Psoas muscle (tissue), 7 donors: ENCODE measurements at regions not wholly inside any gene's neighbourhood (a gene's known extent, or its start where the extent isn't known, plus 50 kb on each side); places are given as distances from the start of the nearest gene placed in this dataset.

ENCODE experiments used
- ATAC-seq, 4 donors: fragments of 200-7000 bp; cut with Tn5 transposase; one replicate each; pipeline ENCODE4 v1.9.1; 2020; ENCODE audit warnings: moderate library complexity in 3 of 4, mild to moderate bottlenecking in 2 of 4
- DNase-seq, 2 donors: peaks; one replicate each; pipeline ENCODE4 v3.0.0-alpha.2; 2020
- H3K27ac ChIP-seq: fragments of 200-600 bp; one replicate; pipeline ENCODE4 v1.8.0; 2022
- H3K27me3 ChIP-seq, 3 donors: fragments of 200-600 bp in 1 of 3; one replicate each; pipeline versions ENCODE4 v1.6.1 to v1.8.0; 2013 to 2022; ENCODE audit warnings: low read length in 2 of 3, mild to moderate bottlenecking in 2 of 3, moderate library complexity in 1 of 3; ENCODE audit not compliant: insufficient read depth in 3 of 3
- H3K36me3 ChIP-seq, 2 donors: fragments of 200-600 bp in 1 of 2; one replicate each; pipeline versions ENCODE4 v1.6.1 to v1.8.0; 2013 to 2022; ENCODE audit warnings: low read depth in 1 of 2, mild to moderate bottlenecking in 1 of 2, moderate library complexity in 1 of 2; ENCODE audit not compliant: insufficient read depth in 1 of 2
- H3K4me1 ChIP-seq: fragments of 200-600 bp; one replicate; pipeline ENCODE4 v1.8.0; 2022
- H3K4me3 ChIP-seq: fragments of 200-600 bp; one replicate; pipeline ENCODE4 v1.8.0; 2022; ENCODE audit warnings: mild to moderate bottlenecking
- H3K9me3 ChIP-seq: fragments of 200-600 bp; one replicate; pipeline ENCODE4 v1.8.0; 2022
- WGBS, 3 donors: extraction: QIAGEN DNeasy Blood & Tissue Kit; methylation state at CpG; one replicate each; pipeline versions ENCODE4 v1.1.6 to v1.1.7; 2013; 5-methylcytosine and 5-hydroxymethylcytosine counted together
- intact Hi-C, 2 donors: fragments of 100-400 bp; cut with DNase I; formaldehyde crosslinking; loops; one replicate each; pipeline versions ENCODE4 v1.11.0 to v1.14.2; 2022
- TF ChIP-seq, protein P1 (sequence below): fragments of 200-600 bp; IDR thresholded peaks from one replicate; pipeline ENCODE4 v1.8.0; 2022; ENCODE audit warnings: antibody characterized with exemption
- donor health status: healthy with polysubstance abuse.
- donor health status: DM: no; HTN: no; CAD: no; lungs with moderate emphysema.
- donor health status: Bipolar disorder and iron deficiency.
- donor health status: healthy.
- donor health status: DM: yes; HTN: yes; CAD: no.
- donor health status: DM: no; HTN: no; CAD: no.
- donor health status: DM: yes; HTN: yes; CAD: no.

DNA sequence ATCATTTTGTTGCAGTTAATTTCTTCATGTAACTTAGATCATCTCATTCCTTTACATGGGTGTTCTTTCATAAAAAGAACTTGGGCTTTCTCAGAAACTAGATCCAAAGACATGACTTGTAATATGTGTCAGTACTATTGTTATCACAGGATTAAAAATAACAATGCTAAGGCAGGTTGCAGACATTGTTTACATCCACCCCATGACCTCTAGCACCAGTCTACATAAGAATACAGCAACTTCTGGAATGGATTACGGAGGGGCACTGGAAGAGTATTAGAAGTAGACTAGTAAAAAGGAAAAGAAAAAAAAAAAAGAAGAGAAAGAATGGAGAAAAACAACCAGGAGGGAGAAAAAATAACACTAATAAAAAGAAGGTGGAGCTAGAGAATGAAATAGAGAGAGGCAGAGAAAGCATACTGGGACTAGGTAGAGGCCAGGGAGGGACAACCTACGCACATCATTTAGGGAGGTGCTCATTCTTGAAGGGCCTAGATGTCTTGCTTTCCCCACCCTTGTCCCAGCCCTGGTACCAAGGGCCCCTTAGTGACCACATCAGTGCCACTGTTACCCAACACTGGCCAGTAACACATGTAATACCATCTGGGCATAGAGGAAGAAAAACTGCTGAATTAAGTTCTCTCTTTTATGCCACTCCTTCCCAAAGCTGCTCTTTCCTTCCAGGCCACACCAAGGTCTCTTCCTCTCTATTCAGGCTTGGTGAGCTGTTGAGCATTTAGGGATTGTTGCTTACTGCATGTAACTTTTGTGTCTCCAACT is 70.6 kb upstream of the KLF7 start:
- no peak overlapping the region for H3K4me3 ChIP-seq
- intact Hi-C loops: no loop called here
- no peaks in the 10 kb centered on the region for H3K27me3 ChIP-seq
- H3K36me3 ChIP-seq: no peaks in the 10 kb centered on the region
- peaks cover 2% of the 10 kb centered on the region for H3K4me1 ChIP-seq
- no peaks in the 10 kb centered on the region for H3K9me3 ChIP-seq
- H3K27ac ChIP-seq: no peak overlapping the region
- no peak for ATAC-seq
- TF ChIP-seq, protein P1, sequence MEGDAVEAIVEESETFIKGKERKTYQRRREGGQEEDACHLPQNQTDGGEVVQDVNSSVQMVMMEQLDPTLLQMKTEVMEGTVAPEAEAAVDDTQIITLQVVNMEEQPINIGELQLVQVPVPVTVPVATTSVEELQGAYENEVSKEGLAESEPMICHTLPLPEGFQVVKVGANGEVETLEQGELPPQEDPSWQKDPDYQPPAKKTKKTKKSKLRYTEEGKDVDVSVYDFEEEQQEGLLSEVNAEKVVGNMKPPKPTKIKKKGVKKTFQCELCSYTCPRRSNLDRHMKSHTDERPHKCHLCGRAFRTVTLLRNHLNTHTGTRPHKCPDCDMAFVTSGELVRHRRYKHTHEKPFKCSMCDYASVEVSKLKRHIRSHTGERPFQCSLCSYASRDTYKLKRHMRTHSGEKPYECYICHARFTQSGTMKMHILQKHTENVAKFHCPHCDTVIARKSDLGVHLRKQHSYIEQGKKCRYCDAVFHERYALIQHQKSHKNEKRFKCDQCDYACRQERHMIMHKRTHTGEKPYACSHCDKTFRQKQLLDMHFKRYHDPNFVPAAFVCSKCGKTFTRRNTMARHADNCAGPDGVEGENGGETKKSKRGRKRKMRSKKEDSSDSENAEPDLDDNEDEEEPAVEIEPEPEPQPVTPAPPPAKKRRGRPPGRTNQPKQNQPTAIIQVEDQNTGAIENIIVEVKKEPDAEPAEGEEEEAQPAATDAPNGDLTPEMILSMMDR: no peak
- 70 to 100% (median 92%) methylated on average over 2 of the region's 2 CpGs for WGBS, 3 donors
- DNase-seq: no peak

DNA sequence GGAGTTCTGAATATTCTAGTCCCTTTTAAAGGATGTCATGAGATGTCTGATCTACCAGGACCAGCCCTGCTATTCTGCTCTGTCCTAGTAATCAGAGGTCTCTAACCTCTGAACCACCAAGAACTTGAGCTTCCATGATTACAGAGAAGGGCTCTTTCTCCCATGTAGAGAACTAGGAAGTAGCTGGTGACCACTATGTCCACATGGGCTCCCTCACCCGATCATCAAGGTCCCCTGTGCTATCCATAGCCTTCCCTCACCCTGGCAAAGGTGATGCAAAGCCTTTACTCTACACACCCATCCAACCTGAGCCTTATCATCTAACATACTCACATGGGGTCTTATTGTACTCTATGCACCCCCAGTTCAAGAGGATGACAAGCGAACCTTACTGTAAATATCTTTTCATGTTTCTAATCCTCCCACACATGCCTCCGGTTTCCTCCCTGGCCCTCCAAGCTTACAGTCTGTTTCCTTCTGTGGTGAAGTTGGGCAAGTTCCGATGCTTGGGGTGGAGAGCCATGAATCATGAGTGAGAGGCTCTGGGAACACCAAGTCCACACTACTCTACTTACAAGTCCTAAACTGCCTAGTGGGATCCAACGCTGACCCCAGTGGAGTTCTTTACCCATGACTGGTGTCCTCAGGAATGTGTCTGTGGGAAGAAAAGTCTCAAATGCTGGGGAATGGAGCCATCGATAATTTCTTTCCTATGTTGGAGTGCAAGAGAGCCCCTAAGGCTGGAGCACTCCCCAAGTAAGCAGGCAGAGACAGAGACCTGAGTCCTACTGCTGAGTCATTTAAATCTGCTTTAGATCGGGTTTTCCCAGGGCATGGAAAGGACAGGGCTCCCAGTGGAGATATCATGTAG is 73.3 kb upstream of the KLF7 start:
- DNase-seq (peak; percentile 70), ATAC-seq (peak; percentile 78 to 90 (median 89))
- H3K4me1 ChIP-seq: peaks cover 2% of the 10 kb centered on the region
- H3K4me3 ChIP-seq: no peak overlapping the region
- no peak overlapping the region for H3K27ac ChIP-seq
- intact Hi-C loops: no loop called here
- no peaks in the 10 kb centered on the region for H3K36me3 ChIP-seq
- no peaks in the 10 kb centered on the region for H3K9me3 ChIP-seq
- 43 to 60% (median 56%) methylated on average over 7 of the region's 7 CpGs for WGBS, 3 donors
- TF ChIP-seq, protein P1: no peak
- no peaks in the 10 kb centered on the region for H3K27me3 ChIP-seq

- H3K4me3 ChIP-seq: no peak overlapping the region
- no peaks in the 10 kb centered on the region for H3K9me3 ChIP-seq
- H3K4me1 ChIP-seq: peaks cover 2% of the 10 kb centered on the region
- H3K27ac ChIP-seq: no peak overlapping the region
- intact Hi-C loops: no loop called here
- H3K36me3 ChIP-seq: no peaks in the 10 kb centered on the region
- ATAC-seq: peak in 2 of 4 donors; percentile 44 to 58
- no peak for DNase-seq
- 58 to 61% (median 61%) methylated on average over 9 of the region's 9 CpGs for WGBS, 3 donors
- TF ChIP-seq, protein P1: no peak
- H3K27me3 ChIP-seq: no peaks in the 10 kb centered on the region
These were observed 74.2 kb upstream of the KLF7 start for GRCh38 chr2:207239754-207240494.

- WGBS, 3 donors: 87 to 92% (median 88%) methylated on average over 1 of the region's 1 CpG
- no peaks in the 10 kb centered on the region for H3K36me3 ChIP-seq
- DNase-seq (no peak), ATAC-seq (no peak)
- no peaks in the 10 kb centered on the region for H3K9me3 ChIP-seq
- no peaks in the 10 kb centered on the region for H3K27me3 ChIP-seq
- TF ChIP-seq, protein P1: no peak
- no peak overlapping the region for H3K27ac ChIP-seq
- no peak overlapping the region for H3K4me3 ChIP-seq
- peaks cover 2% of the 10 kb centered on the region for H3K4me1 ChIP-seq
- intact Hi-C loops: no loop called here
These were observed 74.9 kb upstream of the KLF7 start for GRCh38 chr2:207240649-207241048.
